ENCODE measurements at regions not wholly inside any gene's neighbourhood (a gene's known extent, or its start where the extent isn't known, plus 50 kb on each side); places are given as distances from the start of the nearest gene placed in this dataset.

DNA sequence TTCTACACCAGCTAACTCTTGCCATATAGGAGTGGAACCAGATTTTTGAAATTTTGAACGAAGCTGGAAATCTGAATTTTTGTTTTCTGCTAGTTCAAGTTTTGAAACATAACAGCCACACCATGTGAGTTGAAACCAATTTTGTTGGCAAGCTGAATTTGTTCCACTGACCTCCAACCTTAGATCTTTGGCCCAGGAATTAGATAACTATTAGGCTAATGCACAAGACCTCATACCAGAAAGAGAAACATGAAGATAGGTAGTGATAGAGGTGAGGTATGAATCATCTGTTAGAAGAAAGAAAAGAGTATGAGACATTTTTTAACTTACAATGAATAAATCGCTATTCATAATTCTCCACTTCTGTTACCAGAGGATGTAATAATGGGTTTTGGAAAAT, 76.8 kb upstream of the ACSL1 start:
- H3K4me1 Mint-ChIP-seq = peaks cover under 1 to 1% of the 10 kb centered on the region in 2 donors
- Histone ChIP-seq H3K36me3 (ENCODE audit: control insufficient read depth, insufficient read depth, low read length) (no peaks in the 10 kb centered on the region), H3K27me3 (ENCODE audit: control insufficient read depth, insufficient read depth, low read length) (no peaks in the 10 kb centered on the region), H3K4me1 (ENCODE audit: control insufficient read depth, insufficient read depth, low read length) (peaks cover 3% of the 10 kb centered on the region), H3K27ac (ENCODE audit: low read length) (no peak overlapping the region), H3K4me3 (ENCODE audit: low read length) (no peak overlapping the region), H3K9me3 (ENCODE audit: control insufficient read depth, insufficient read depth, low read length) (no peaks in the 10 kb centered on the region)
- H3K9me3 Mint-ChIP-seq = no peaks in the 10 kb centered on the region
- TF ChIP-seq, protein P1, sequence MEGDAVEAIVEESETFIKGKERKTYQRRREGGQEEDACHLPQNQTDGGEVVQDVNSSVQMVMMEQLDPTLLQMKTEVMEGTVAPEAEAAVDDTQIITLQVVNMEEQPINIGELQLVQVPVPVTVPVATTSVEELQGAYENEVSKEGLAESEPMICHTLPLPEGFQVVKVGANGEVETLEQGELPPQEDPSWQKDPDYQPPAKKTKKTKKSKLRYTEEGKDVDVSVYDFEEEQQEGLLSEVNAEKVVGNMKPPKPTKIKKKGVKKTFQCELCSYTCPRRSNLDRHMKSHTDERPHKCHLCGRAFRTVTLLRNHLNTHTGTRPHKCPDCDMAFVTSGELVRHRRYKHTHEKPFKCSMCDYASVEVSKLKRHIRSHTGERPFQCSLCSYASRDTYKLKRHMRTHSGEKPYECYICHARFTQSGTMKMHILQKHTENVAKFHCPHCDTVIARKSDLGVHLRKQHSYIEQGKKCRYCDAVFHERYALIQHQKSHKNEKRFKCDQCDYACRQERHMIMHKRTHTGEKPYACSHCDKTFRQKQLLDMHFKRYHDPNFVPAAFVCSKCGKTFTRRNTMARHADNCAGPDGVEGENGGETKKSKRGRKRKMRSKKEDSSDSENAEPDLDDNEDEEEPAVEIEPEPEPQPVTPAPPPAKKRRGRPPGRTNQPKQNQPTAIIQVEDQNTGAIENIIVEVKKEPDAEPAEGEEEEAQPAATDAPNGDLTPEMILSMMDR (IDR thresholded peaks at IDR 0.05) = no peak
- no peak overlapping the region for H3K27ac Mint-ChIP-seq
- WGBS (ENCODE audit: insufficient coverage) = 71% methylated on average over 1 of the region's 2 CpGs
- DNase-seq (no peak), ATAC-seq (no peak)
- no peak overlapping the region for H3K4me3 Mint-ChIP-seq
- intact Hi-C loops (cut with micrococcal nuclease) = no loop called here
- peaks cover 5 to 9% of the 10 kb centered on the region in 2 donors for H3K27me3 Mint-ChIP-seq (ENCODE audit: low read depth in 2 of 2)
- no peaks in the 10 kb centered on the region for H3K36me3 Mint-ChIP-seq

DNA sequence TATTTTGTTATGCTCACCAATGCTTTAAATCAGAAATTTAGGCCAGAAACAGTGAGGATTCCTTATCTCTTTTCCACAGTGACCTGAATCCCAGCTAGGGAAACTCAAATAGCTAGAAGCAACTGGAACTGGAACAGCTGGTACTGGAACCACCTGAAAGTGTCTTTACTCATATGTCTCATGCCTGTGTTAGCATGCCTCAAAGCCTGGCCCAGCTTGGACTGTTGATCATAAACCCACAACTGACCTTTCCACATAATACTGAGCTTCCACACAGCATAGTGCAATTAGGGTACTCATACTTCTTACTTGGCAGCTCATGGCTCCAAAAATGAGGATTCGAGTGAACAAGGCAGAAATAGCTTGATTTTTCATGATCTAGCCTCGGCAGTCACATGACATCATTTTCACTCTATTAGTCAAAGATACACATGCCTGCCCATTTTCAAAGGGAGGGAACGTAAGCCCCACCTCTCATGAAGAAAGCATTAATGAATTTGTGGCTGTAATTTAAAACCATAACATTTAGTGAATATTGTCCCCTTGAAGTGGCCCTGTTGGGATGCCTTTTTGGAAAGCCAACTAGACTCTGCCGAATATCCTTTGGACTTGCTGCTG, 80.8 kb upstream of the ACSL1 start:
- H3K36me3 Mint-ChIP-seq = no peaks in the 10 kb centered on the region
- Histone ChIP-seq H3K9me3 (ENCODE audit: control insufficient read depth, insufficient read depth, low read length) (peaks cover under 1% of the 10 kb centered on the region), H3K27me3 (ENCODE audit: control insufficient read depth, insufficient read depth, low read length) (no peaks in the 10 kb centered on the region), H3K4me1 (ENCODE audit: control insufficient read depth, insufficient read depth, low read length) (no peaks in the 10 kb centered on the region), H3K36me3 (ENCODE audit: control insufficient read depth, insufficient read depth, low read length) (no peaks in the 10 kb centered on the region), H3K4me3 (ENCODE audit: low read length) (no peak overlapping the region), H3K27ac (ENCODE audit: low read length) (no peak overlapping the region)
- DNase-seq = no peak
- H3K27me3 Mint-ChIP-seq (ENCODE audit: low read depth in 2 of 2) = peaks cover 0 to 6% of the 10 kb centered on the region in 2 donors
- peaks cover 5 to 6% of the 10 kb centered on the region in 2 donors for H3K4me1 Mint-ChIP-seq
- H3K4me3 Mint-ChIP-seq = no peak overlapping the region
- TF ChIP-seq, protein P1 (IDR thresholded peaks at IDR 0.05) = no peak
- no peaks in the 10 kb centered on the region for H3K9me3 Mint-ChIP-seq
- ATAC-seq = no peak
- intact Hi-C loops (cut with micrococcal nuclease) = no loop called here
- WGBS (ENCODE audit: insufficient coverage) = 82% methylated on average over 4 of the region's 4 CpGs
- H3K27ac Mint-ChIP-seq = no peak overlapping the region

DNA sequence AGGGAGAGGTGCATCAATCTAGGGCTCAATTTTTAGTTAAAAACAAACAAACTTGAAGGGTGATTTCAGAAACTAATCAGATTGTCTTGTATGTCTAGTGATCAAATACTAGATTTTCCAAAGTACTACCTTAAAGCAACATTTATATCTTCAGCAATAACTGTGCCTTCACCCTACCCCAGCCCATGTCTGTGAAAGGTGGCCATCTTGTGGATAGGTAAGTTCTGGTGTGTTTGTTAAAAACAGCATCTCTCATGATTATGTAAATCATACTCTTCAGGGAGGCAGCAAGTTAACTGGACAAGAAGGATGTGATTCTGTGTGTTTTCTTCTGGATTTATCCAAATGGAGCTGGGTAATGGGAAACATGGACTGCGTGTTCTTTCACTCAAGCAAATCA, 81.4 kb upstream of the ACSL1 start:
- DNase-seq (peak in 1 of 2 donors; percentile 27), ATAC-seq (no peak)
- Histone ChIP-seq H3K4me1 (ENCODE audit: control insufficient read depth, insufficient read depth, low read length) (no peaks in the 10 kb centered on the region), H3K9me3 (ENCODE audit: control insufficient read depth, insufficient read depth, low read length) (peaks cover 7% of the 10 kb centered on the region), H3K27me3 (ENCODE audit: control insufficient read depth, insufficient read depth, low read length) (no peaks in the 10 kb centered on the region), H3K36me3 (ENCODE audit: control insufficient read depth, insufficient read depth, low read length) (no peaks in the 10 kb centered on the region), H3K27ac (ENCODE audit: low read length) (no peak overlapping the region), H3K4me3 (ENCODE audit: low read length) (no peak overlapping the region)
- H3K4me1 Mint-ChIP-seq = peaks cover 5 to 6% of the 10 kb centered on the region in 2 donors
- H3K27ac Mint-ChIP-seq = no peak overlapping the region
- no peak overlapping the region for H3K4me3 Mint-ChIP-seq
- intact Hi-C loops (cut with micrococcal nuclease) = no loop called here
- H3K27me3 Mint-ChIP-seq (ENCODE audit: low read depth in 2 of 2) = peaks cover 0 to 6% of the 10 kb centered on the region in 2 donors
- H3K9me3 Mint-ChIP-seq = peaks cover 2% of the 10 kb centered on the region in 2 donors
- 90% methylated on average over 1 of the region's 1 CpG for WGBS (ENCODE audit: insufficient coverage)
- H3K36me3 Mint-ChIP-seq = no peaks in the 10 kb centered on the region
- TF ChIP-seq, protein P1 (IDR thresholded peaks at IDR 0.05) = no peak

DNA sequence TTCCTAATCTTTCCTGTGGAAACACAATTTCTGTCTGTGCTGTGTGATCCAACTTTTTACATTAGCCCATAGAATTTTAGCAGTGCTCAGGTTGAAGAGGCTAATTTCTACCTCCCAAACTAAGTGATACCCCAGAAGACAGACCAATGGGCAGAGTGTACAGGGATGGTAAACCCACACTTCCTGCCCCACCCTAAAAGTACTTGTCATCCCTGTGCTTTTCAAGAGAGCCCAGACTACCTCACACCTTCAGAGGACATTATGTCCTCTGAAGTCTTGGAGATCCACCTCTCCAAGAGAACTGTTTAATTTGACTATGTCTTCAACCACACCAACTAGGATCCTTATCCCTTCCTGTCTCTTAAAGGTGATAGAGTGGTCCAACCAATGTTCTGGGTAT, 82.0 kb upstream of the ACSL1 start:
- H3K27ac ChIP-seq (ENCODE audit: low read length) = no peak overlapping the region
- Mint-ChIP-seq H3K4me3 (no peak overlapping the region), H3K27ac (no peak overlapping the region), H3K4me1 (peaks cover 5 to 6% of the 10 kb centered on the region in 2 donors), H3K36me3 (no peaks in the 10 kb centered on the region), H3K9me3 (peaks cover 4 to 7% of the 10 kb centered on the region in 2 donors), H3K27me3 (ENCODE audit: low read depth in 2 of 2) (peaks cover 0 to 9% of the 10 kb centered on the region in 2 donors)
- DNase-seq (no peak), ATAC-seq (no peak)
- no peak overlapping the region for H3K4me3 ChIP-seq (ENCODE audit: low read length)
- H3K36me3 ChIP-seq (ENCODE audit: control insufficient read depth, insufficient read depth, low read length) = no peaks in the 10 kb centered on the region
- intact Hi-C loops (cut with micrococcal nuclease) = no loop called here
- TF ChIP-seq, protein P1 (IDR thresholded peaks at IDR 0.05) = no peak
- H3K9me3 ChIP-seq (ENCODE audit: control insufficient read depth, insufficient read depth, low read length) = peaks cover 12% of the 10 kb centered on the region
- H3K27me3 ChIP-seq (ENCODE audit: control insufficient read depth, insufficient read depth, low read length) = no peaks in the 10 kb centered on the region
- H3K4me1 ChIP-seq (ENCODE audit: control insufficient read depth, insufficient read depth, low read length) = no peaks in the 10 kb centered on the region
